ENCODE measurements at regions not wholly inside any gene's neighbourhood (a gene's known extent, or its start where the extent isn't known, plus 50 kb on each side); places are given as distances from the start of the nearest gene placed in this dataset.
A peak's percentile ranks its signal among the peaks of the same experiment; 100 is the strongest.

DNA sequence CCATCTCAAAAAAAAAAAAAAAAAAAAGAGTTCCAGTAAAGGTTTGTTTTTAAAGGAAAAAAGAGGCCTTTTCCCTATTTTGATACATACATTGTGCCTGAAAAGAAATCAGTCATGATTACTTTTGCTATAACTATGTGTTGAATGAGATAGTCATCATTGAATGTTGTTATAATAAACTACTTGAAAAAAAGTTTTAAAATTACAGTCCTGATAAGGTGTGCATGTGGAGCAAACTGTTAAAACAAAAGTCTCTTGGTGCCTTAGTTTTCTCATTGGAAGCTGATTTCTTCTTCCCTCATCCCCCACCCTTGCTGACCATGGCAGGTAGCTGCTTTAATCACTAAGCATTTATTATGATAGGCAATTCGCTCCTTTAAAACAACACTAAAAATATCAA is 172.3 kb upstream of the TBCA start:
- 96 to 100% methylated on average over 1 of the region's 1 CpG for WGBS, 2 donors
- DNase-seq = no peak
- no peak for ATAC-seq (ENCODE audit: low FRiP score in 2 of 2)
- no peaks in the 10 kb centered on the region for H3K9me3 ChIP-seq
- no peaks in the 10 kb centered on the region for H3K36me3 ChIP-seq
- peaks cover 0 to 8% (median 0%) of the 10 kb centered on the region in 4 donors for H3K4me1 ChIP-seq
- no peaks in the 10 kb centered on the region for H3K27me3 ChIP-seq
- no peak overlapping the region for H3K4me3 ChIP-seq
- TF ChIP-seq POLR2A (IDR thresholded peaks at IDR 0.05) (no peak), POLR2AphosphoS5 (IDR thresholded peaks at IDR 0.05) (no peak), CTCF (IDR thresholded peaks at IDR 0.05) (no peak), EP300 (IDR thresholded peaks at IDR 0.05) (no peak)
- no peak overlapping the region for H3K27ac ChIP-seq

- Histone ChIP-seq H3K27me3 (no peaks in the 10 kb centered on the region), H3K4me1 (peaks cover 0 to 8% (median 0%) of the 10 kb centered on the region in 4 donors), H3K4me3 (no peak overlapping the region), H3K9me3 (no peaks in the 10 kb centered on the region), H3K36me3 (no peaks in the 10 kb centered on the region), H3K27ac (no peak overlapping the region)
- DNase-seq (no peak), ATAC-seq (ENCODE audit: low FRiP score in 2 of 2) (no peak)
- TF ChIP-seq EP300 (IDR thresholded peaks at IDR 0.05) = no peak
- TF ChIP-seq POLR2A (IDR thresholded peaks at IDR 0.05) = no peak
- no peak for TF ChIP-seq POLR2AphosphoS5 (IDR thresholded peaks at IDR 0.05)
- TF ChIP-seq CTCF (IDR thresholded peaks at IDR 0.05) = no peak
- WGBS, 2 donors = 56 to 81% methylated on average over 7 of the region's 7 CpGs
These were observed 170.9 kb upstream of the TBCA start for GRCh38 chr5:77947041-77947428.

GRCh38 chr5:77946381-77947040 is 170.4 kb upstream of the TBCA start:
- H3K27me3 ChIP-seq = no peaks in the 10 kb centered on the region
- DNase-seq = no peak
- no peak overlapping the region for H3K4me3 ChIP-seq
- no peaks in the 10 kb centered on the region for H3K9me3 ChIP-seq
- H3K4me1 ChIP-seq = peaks cover 0 to 8% (median 0%) of the 10 kb centered on the region in 4 donors
- H3K36me3 ChIP-seq = no peaks in the 10 kb centered on the region
- ATAC-seq (ENCODE audit: low FRiP score in 2 of 2) = no peak
- H3K27ac ChIP-seq = no peak overlapping the region
- 43% methylated on average over 4 of the region's 4 CpGs for WGBS, 2 donors
- TF ChIP-seq POLR2A (IDR thresholded peaks at IDR 0.05) (no peak), CTCF (IDR thresholded peaks at IDR 0.05) (no peak), POLR2AphosphoS5 (IDR thresholded peaks at IDR 0.05) (no peak), EP300 (IDR thresholded peaks at IDR 0.05) (no peak)

DNA sequence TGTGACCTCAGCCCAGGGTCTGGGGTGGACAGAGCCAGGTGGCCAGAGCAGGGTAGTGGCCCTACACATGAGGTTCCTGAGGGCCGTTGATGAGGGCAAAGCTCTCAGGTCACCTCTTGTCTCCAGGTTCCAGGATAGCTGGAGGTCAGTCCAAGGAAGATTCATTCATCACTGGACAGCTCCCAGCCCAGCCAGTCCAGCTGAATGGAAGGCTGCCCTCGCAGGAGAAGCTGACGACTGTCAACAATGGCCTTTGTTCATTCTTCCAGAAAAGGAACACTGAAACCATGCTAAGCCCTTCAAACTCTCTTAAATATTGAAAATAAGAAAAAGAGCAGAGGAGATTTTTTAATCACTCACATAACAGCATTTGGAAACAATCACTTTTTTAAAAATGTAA is 169.7 kb upstream of the TBCA start:
- DNase-seq (no peak), ATAC-seq (ENCODE audit: low FRiP score in 2 of 2) (peak in 1 of 2 donors; percentile 30)
- Histone ChIP-seq H3K27ac (no peak overlapping the region), H3K4me3 (no peak overlapping the region), H3K36me3 (no peaks in the 10 kb centered on the region), H3K4me1 (peaks cover 0 to 8% (median 0%) of the 10 kb centered on the region in 4 donors), H3K27me3 (no peaks in the 10 kb centered on the region), H3K9me3 (no peaks in the 10 kb centered on the region)
- TF ChIP-seq POLR2AphosphoS5 (IDR thresholded peaks at IDR 0.05) (no peak), EP300 (IDR thresholded peaks at IDR 0.05) (no peak), CTCF (IDR thresholded peaks at IDR 0.05) (no peak), POLR2A (IDR thresholded peaks at IDR 0.05) (no peak)
- WGBS, 2 donors = 35 to 78% methylated on average over 3 of the region's 3 CpGs

- Histone ChIP-seq H3K9me3 (no peaks in the 10 kb centered on the region), H3K4me1 (peaks cover 0 to 8% (median 0%) of the 10 kb centered on the region in 4 donors), H3K27ac (no peak overlapping the region), H3K4me3 (no peak overlapping the region), H3K36me3 (no peaks in the 10 kb centered on the region), H3K27me3 (no peaks in the 10 kb centered on the region)
- TF ChIP-seq CTCF (IDR thresholded peaks at IDR 0.05) (no peak), POLR2A (IDR thresholded peaks at IDR 0.05) (no peak), POLR2AphosphoS5 (IDR thresholded peaks at IDR 0.05) (no peak), EP300 (IDR thresholded peaks at IDR 0.05) (no peak)
- ATAC-seq (ENCODE audit: low FRiP score in 2 of 2) (no peak), DNase-seq (no peak)
- 95% methylated on average over 3 of the region's 3 CpGs for WGBS, 2 donors
These were observed 168.7 kb upstream of the TBCA start for GRCh38 chr5:77944757-77945340.
